BE2C (cell line): ENCODE measurements at regions not wholly inside any gene's neighbourhood (a gene's known extent, or its start where the extent isn't known, plus 50 kb on each side); places are given as distances from the start of the nearest gene placed in this dataset.

Source experiments
- DNase-seq: peaks from one replicate; pipeline ENCODE4 v3.0.0-alpha.2; 2020
- H3K27me3 ChIP-seq: fragments of 250-450 bp; sonication (Bioruptor Pico); 2 replicates; pipeline ENCODE4 v1.5.1; 2020; ENCODE audit warnings: mild to moderate bottlenecking
- H3K36me3 ChIP-seq: fragments of 250-450 bp; sonication (Bioruptor Pico); 2 replicates; pipeline ENCODE4 v1.5.1; 2020; ENCODE audit warnings: mild to moderate bottlenecking
- H3K4me1 ChIP-seq: fragments of 250-450 bp; sonication (Bioruptor Pico); 2 replicates; pipeline ENCODE4 v1.5.1; 2020
- H3K4me3 ChIP-seq: 2 replicates; pipeline ENCODE4 v1.5.1; 2011; ENCODE audit warnings: low read depth, low read length
- H3K9me3 ChIP-seq: fragments of 250-450 bp; sonication (Bioruptor Pico); 2 replicates; pipeline ENCODE4 v1.5.1; 2020
- TF ChIP-seq, protein P1 (sequence below): IDR thresholded peaks from 2 replicates; pipeline ENCODE4 v1.5.1; 2012; ENCODE audit warnings: mild to moderate bottlenecking, low read depth, low read length

DNA sequence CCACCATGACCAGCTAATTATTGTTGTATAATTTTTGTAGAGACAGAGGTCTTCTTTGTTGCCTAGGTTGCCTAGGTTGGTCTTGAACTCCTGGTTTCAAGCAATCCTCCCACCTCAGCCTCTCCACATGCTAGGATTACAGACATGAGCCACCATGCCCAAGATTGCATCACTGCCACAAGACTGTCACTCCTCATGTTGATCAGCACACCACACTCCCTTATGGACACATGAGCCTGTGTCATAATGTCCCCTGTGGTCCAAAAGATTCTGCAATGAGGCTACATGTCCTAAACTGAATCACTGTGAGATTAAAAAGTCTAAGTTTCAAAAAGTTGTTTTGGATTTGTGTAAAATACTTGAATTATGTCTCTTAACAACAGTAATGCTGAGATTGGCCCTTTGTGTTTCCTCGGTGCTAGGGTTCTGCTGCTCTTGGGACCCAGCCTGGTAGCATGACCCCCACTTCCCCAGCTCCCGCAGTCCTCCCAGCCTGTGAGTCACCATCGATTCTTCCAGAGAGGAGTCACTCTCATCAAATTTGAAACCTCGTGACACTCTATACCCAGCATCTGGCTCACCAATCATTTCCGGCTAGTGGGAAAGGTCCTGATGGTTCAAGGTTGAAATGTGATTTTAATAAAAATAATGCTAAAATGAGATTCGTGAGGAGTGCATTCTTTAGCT, 890.9 kb downstream of the VRK1 start:
- H3K9me3 ChIP-seq: no peaks in the 10 kb centered on the region
- no peaks in the 10 kb centered on the region for H3K36me3 ChIP-seq
- H3K4me1 ChIP-seq: no peaks in the 10 kb centered on the region
- TF ChIP-seq, protein P1, sequence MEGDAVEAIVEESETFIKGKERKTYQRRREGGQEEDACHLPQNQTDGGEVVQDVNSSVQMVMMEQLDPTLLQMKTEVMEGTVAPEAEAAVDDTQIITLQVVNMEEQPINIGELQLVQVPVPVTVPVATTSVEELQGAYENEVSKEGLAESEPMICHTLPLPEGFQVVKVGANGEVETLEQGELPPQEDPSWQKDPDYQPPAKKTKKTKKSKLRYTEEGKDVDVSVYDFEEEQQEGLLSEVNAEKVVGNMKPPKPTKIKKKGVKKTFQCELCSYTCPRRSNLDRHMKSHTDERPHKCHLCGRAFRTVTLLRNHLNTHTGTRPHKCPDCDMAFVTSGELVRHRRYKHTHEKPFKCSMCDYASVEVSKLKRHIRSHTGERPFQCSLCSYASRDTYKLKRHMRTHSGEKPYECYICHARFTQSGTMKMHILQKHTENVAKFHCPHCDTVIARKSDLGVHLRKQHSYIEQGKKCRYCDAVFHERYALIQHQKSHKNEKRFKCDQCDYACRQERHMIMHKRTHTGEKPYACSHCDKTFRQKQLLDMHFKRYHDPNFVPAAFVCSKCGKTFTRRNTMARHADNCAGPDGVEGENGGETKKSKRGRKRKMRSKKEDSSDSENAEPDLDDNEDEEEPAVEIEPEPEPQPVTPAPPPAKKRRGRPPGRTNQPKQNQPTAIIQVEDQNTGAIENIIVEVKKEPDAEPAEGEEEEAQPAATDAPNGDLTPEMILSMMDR: no peak
- H3K4me3 ChIP-seq: no peak overlapping the region
- H3K27me3 ChIP-seq: no peaks in the 10 kb centered on the region
- DNase-seq: no peak

DNA sequence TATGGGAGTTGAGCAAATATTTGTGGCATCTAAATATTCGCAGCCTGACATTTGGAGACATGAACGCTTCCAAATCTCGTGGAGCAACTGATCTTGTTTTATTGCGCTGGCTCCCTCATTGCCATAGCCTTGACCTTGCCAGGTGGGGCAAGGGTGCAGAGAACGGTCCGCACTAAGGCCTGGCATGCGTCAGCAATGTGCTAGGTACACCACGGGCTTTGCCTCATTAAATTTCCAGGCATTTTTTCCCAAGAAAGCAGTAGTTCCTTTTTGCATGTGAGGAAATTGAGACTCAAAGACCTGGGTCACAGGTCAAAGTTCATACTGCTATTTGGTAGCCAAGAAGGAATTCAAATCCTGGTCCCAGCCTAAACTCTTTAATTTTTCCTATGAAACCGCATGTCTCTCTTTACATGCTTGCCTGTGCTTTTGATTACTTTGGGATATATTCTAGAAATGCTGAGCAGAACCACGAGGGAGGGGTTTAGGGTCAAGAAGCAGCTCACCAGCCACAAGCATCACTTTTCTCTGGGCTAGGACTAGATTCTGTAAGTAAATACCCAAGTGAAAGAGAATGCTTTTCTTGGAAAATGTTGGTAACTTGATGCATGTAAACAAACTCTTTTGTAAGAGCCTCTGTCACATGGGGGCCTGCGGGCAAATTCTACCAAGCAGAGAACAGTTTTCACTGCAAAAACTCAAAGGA, 891.6 kb downstream of the VRK1 start:
- Histone ChIP-seq H3K36me3 (no peaks in the 10 kb centered on the region), H3K9me3 (no peaks in the 10 kb centered on the region), H3K27me3 (no peaks in the 10 kb centered on the region), H3K4me1 (no peaks in the 10 kb centered on the region), H3K4me3 (no peak overlapping the region)
- TF ChIP-seq, protein P1: no peak
- DNase-seq: no peak

DNA sequence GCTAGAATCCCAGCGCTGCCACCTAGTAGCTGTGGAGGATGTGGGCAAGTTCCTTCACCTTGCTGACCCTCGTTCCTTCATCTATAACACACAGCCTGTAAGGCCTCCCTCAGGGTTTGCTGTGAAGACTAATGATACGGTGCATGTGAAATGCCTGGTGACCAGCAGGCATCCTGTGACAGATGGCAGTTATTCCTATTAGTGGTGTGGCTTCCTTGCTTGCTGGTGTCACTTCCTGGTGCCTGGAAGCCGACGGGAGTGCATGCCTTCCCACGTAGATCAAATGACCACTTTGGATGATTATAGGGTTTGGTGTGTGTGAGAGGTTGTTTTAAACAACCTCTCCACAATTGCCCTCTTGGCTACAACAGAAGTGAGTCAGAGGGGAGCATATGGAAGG, 894.9 kb downstream of the VRK1 start:
- no peak overlapping the region for H3K4me3 ChIP-seq
- TF ChIP-seq, protein P1: no peak
- no peaks in the 10 kb centered on the region for H3K27me3 ChIP-seq
- no peak for DNase-seq
- no peaks in the 10 kb centered on the region for H3K36me3 ChIP-seq
- H3K9me3 ChIP-seq: no peaks in the 10 kb centered on the region; the same call in 1 of the 2 replicates
- no peaks in the 10 kb centered on the region for H3K4me1 ChIP-seq

DNA sequence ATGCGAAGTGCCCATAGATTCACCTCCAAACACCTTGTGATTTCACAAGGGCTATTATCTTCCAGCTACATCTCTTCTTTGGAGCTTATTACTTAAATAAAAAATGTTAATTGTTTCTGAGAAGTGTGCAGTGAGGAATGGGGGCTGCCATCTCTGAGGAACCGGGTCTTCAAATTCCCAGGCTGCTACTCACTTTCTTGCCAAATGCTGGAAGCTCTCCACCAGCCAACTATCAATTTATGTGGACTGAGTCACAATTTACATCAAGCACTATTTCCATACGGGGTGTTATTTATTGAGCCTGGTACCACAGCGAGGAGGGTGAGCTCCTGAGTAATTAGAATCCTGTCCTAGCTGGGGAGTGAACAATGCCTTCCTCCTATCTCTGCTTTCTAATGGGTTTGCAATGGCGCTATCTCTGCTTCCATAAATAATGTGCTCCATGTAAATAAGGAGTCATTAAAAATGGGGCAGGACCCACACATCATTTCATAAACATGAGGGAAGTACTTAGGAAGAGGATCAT, 898.3 kb downstream of the VRK1 start:
- H3K9me3 ChIP-seq: no peaks in the 10 kb centered on the region; the same call in 1 of the 2 replicates
- no peak overlapping the region for H3K4me3 ChIP-seq
- TF ChIP-seq, protein P1: no peak
- no peaks in the 10 kb centered on the region for H3K36me3 ChIP-seq
- H3K4me1 ChIP-seq: no peaks in the 10 kb centered on the region
- H3K27me3 ChIP-seq: no peaks in the 10 kb centered on the region
- no peak for DNase-seq

DNA sequence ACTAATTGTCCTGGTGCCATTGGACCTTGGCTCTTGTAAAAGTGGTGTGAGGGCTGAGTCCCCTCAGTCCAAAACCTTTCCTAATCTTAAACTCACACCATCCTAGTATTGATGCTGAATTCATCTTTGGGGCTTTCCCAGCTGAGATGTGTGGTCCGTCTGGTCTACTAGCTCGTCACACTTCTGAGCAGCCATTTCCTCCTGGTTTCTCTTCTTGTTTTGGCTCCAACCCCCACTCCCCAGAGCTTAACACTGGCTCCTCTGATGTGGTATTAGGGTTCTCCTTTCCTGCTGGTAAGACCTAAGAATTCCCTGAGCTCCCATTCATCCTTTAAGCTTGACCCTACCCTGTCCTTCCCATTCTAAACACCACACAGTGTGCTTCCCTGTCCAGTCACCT, 900.6 kb downstream of the VRK1 start:
- H3K4me3 ChIP-seq: no peak overlapping the region
- H3K9me3 ChIP-seq: no peaks in the 10 kb centered on the region; the same call in 1 of the 2 replicates
- no peaks in the 10 kb centered on the region for H3K27me3 ChIP-seq
- H3K4me1 ChIP-seq: no peaks in the 10 kb centered on the region
- no peak for DNase-seq
- H3K36me3 ChIP-seq: no peaks in the 10 kb centered on the region
- TF ChIP-seq, protein P1: no peak

DNA sequence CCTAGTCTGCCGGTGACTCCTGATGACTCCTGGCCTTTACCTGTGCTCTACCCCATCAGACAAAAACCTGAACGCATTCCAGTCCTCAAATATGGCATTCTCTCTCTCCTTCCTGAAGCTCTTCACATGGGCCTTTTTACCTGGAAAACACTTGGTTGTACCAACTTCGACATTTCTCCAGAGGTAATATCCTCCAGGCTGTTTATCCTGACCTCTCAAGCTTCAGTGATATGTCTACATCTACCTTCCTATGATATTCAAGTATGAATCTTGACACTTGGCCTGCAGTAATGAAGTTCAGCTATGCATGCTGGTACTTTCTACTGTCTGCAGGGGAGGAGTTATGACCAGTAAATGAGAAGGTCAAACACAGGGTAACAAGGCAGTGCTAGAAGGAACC, 901.8 kb downstream of the VRK1 start:
- TF ChIP-seq, protein P1: no peak
- Histone ChIP-seq H3K36me3 (no peaks in the 10 kb centered on the region), H3K9me3 (no peaks in the 10 kb centered on the region; the same call in 1 of the 2 replicates), H3K27me3 (no peaks in the 10 kb centered on the region), H3K4me1 (no peaks in the 10 kb centered on the region), H3K4me3 (no peak overlapping the region)
- no peak for DNase-seq
